ENCODE measurements at regions not wholly inside any gene's neighbourhood (a gene's known extent, or its start where the extent isn't known, plus 50 kb on each side); places are given as distances from the start of the nearest gene placed in this dataset.
"Not testable (repeated sequence)": the region's sequence is repeated elsewhere in the genome, so short reads cannot be mapped to it uniquely, and the experiment has no call there.

DNA sequence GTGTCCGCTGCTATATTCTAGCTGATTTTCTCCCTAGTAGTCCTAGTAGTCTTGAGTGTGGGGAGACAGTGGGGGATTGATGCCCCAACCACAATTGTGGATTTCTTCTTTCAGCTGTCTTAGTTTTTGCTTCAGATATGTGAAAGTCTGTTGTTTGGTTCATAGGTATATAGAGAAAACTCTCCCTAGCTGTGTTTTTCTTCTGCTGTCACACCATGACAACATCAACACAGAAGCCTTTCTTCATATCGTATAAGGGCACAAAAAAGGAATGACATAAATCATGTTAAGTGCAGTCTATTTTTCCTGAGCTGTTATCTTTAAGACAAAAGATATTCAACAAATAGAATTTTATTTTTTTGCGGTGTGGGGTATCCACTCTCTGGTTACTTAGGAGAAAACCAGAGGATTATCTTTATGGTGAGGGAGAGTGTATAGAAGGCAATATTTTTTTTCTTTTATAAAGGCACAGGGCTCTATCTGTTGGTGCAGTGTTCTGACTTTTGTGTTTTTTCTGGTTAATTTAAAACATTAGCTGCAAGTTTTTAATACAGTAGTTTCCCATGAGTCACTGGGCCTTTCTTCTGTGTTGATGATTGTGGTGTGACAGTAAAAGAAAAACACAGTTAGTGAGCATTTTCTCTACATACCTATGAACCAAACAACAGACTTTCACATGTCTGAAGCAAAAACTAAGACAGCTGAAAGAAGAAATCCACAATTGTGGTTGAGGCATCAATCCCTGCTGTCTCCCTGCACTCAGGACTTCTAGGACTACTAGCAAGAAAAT is 139.3 kb upstream of the PLGLB2 start:
- DNase-seq (ENCODE audit: low read depth in 2 of 2) = not testable (repeated sequence)

DNA sequence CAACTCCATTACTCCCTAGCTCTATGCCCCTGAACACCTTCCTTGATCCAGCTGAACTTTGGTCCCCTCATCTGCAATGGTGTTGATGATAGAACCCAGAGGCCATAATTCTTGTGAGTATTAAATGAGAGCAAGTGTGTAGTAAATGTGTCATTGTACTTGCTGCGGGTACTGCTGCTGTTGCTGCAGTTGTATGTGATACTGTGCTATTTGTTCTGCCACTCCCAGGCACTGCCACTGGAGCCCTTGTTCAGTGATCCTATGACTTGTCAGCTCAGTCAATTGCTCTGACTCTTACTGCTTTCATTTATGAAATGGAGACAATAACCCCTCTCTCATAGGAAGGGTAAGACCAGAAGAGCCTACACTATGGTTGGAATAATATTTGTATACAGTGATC is 136.9 kb upstream of the PLGLB2 start:
- not testable (repeated sequence) for DNase-seq (ENCODE audit: low read depth in 2 of 2)

- not testable (repeated sequence) for DNase-seq (ENCODE audit: low read depth in 2 of 2)
These were observed 136.5 kb upstream of the PLGLB2 start for GRCh38 chr2:87611416-87611815.

GRCh38 chr2:87611956-87612355 is 135.9 kb upstream of the PLGLB2 start:
- DNase-seq (ENCODE audit: low read depth in 2 of 2) = not testable (repeated sequence)

DNA sequence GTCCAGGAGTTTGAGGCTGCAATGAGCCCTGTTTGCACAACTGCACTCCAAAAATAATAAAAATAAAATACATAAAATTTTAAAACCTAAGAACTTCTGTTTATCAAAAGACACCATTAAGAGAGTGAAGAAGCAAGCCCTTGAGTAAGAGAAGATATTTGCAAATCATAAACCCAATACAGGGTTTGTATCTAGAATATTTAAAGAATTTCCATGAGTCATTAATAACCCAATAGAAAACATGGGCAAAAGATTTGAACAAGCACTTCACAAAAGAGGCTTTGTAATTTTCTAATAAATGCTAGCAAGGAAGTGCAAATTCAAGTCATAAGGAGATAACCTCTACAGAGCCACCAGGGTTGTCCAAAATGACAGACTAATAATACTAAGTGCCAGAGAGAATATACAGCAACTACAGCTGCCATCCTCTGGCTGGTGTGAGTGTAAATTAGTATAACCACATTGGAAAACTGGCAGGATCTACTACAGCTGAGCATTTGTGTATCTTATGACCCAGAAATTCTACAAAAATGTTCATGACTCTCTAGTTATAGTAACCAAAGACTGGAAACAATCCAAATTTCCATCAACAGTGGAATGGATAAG is 133.0 kb upstream of the PLGLB2 start:
- DNase-seq (ENCODE audit: low read depth in 2 of 2) = not testable (repeated sequence)

GRCh38 chr2:87619121-87619520 is 128.8 kb upstream of the PLGLB2 start:
- not testable (repeated sequence) for DNase-seq (ENCODE audit: low read depth in 2 of 2)

- not testable (repeated sequence) for DNase-seq (ENCODE audit: low read depth in 2 of 2)
These were observed 126.7 kb upstream of the PLGLB2 start for GRCh38 chr2:87621139-87621538.

DNA sequence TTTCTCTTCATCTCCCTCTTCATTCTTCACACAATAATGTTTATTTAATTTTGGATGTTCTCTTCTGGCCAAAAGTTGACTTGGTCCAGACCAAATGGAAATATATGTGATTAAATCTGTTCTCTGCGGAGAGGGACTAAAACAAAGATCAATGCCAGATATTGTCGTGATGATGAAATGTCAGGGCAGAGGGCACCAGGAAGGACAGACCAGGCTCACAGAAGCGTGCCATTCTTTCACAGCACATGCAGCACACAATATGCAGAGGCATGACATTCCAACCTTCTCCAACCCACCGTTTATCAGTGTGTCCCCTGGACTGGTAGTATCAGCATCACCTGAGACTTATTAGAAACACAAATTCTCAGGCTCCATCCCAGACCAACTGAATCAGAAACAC is 125.2 kb upstream of the PLGLB2 start:
- not testable (repeated sequence) for DNase-seq (ENCODE audit: low read depth in 2 of 2)

- peak in 1 of 2 donors; percentile 38 for DNase-seq (ENCODE audit: low read depth in 2 of 2)
These were observed 118.1 kb upstream of the PLGLB2 start for GRCh38 chr2:87629491-87630458.

DNA sequence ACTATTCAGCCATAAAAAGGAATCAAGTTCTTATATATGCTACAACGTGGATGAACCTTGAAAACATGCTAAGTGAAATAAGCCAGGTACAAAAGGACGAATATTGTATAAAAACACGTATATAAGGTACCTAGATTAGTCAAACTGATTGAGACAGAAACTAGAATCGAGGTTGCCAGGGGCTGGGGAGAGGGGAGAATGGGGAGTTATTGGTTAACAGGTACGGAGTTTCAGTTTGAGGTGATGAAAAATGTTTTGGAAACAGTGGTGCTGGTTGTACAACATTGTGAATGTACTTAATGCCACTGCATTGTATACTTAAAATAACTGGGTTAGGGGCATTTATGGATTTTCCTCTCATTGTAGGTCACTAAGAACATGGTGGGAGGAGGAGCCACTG is 117.0 kb upstream of the PLGLB2 start:
- not testable (repeated sequence) for DNase-seq (ENCODE audit: low read depth in 2 of 2)

DNA sequence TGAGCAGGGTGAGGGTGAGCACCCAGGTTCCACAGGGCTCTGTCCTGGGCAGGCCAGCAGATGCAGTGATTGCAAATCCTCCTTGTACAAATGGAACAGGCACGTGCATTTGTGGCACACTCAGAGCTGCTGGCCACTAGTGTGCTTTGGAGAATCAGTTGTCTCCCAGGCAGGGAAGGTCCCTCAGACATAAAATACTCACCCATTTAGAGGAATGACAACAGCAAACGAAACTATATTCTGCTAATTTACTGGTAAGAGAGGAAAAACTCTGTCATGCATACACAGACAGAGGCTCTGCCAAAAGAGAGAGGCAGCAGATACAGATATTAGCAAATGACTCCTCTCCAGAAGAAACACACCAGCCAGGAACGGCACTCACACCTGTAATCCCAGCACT is 116.5 kb upstream of the PLGLB2 start:
- not testable (repeated sequence) for DNase-seq (ENCODE audit: low read depth in 2 of 2)

DNA sequence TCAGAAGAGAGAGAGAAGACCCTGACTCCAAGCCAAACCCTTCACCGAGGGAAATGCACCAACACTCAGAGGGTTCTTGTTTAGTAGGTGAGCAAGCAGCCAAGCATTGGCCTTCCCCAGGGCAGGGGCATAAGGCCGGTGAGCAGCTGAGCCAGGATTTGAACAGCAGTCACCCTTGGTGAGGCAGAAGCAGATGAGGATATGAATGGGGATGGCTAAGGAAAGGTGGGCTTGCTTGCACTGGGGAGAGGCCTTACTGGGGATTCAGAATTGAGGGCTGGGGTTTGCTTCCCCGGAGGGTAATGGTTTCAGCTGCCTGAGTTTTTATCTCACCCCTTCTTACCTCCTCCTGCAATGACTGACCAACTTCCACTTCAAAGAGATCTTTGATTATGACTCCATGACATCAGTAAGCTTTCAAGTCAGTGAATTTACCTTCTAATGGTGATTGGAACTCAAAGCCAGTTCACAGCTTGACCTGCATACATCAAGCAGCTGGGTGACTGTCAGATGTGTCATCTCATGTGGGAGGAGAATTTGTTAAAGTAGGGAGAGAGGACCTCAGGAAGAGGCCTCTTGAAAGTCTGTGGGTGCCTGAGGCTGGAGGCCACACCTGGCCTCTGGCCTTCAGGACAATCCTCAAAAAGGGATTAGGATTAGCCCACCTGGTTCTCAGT is 114.5 kb upstream of the PLGLB2 start:
- DNase-seq (ENCODE audit: low read depth in 2 of 2) = not testable (repeated sequence)

DNA sequence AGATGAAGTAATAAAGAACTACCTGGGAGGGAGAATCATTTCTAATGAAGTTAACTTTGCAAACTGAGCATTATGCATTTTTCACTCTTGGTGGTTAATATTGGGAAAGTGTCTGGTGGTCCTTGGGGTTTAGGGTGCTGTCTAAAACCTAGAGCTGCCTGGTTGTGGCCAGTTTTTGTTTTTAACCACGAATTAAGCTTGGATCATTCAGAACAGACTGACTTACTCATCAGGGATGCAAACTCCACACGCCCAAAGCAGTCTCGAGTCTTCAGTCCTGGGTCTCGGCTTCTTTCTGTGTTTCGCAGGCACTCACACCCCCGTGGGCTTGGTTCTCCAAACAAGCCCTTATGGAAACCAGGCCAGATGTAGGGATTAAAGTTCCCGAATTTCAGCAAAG is 113.8 kb upstream of the PLGLB2 start:
- DNase-seq (ENCODE audit: low read depth in 2 of 2) = not testable (repeated sequence)

- DNase-seq (ENCODE audit: low read depth in 2 of 2) = not testable (repeated sequence)
These were observed 112.8 kb upstream of the PLGLB2 start for GRCh38 chr2:87634971-87635650.

DNA sequence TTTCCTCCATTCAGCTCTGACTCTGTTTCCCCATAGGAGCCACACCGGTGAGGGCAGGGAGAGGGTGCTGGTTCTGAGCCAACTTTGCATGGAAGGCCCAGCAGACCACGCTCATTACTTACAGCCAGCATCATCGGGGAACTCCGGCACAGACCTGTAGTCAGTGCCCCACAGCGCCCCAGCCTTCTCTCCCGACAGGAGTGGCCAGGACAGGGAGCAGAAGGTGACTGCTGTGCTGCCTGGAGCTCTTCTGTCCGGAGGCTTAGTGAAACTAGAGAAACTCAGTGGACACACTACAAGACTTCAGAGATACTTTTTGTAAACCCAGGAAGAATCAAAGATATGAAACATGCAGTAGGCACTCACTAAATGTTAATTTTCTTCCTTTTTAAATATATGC is 111.6 kb upstream of the PLGLB2 start:
- not testable (repeated sequence) for DNase-seq (ENCODE audit: low read depth in 2 of 2)

- not testable (repeated sequence) for DNase-seq (ENCODE audit: low read depth in 2 of 2)
These were observed 111.2 kb upstream of the PLGLB2 start for GRCh38 chr2:87636735-87637134.

GRCh38 chr2:87637249-87637990 is 110.5 kb upstream of the PLGLB2 start:
- DNase-seq (ENCODE audit: low read depth in 2 of 2) = not testable (repeated sequence)

DNA sequence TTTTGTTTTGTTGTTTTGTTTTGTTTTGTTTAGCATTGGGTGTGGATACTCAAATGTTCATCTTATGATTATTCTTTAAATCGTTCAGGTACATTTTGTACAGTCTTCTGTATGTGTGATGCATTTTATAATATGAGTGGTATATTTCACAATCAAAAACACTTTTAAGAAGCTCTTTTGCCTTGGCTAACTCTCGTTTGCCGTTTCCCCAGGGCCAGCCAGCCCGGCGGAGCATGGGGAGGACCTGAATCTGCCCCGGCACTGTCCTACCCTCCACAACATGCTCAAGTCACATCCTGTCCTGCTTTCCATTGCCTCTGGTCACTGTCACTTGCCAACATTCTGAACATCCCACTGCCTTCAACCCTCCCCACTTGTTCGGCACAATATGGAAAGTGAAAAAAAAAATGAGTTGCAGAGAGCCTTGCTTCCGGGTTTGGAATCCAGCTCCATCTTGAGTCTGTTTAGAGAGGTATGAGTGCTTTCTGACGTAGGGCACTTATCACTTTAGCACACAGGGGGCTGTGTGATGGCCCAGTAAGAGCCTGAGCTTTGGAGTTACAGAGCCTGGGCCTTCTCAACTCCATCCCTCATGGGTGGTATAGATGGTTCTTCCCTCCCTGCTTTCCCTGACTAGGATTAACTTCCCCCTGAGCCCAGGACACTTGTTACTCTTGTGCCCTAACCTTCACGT is 109.6 kb upstream of the PLGLB2 start:
- DNase-seq (ENCODE audit: low read depth in 2 of 2) = not testable (repeated sequence)

GRCh38 chr2:87638872-87639271 is 109.0 kb upstream of the PLGLB2 start:
- not testable (repeated sequence) for DNase-seq (ENCODE audit: low read depth in 2 of 2)

All from stimulated activated CD8-positive, alpha-beta memory T cell treated with anti-CD3 and anti-CD28 coated beads, Interleukin-15, amount 100 ng/mL, for 48 hours (primary cell).